ENCODE measurements at regions not wholly inside any gene's neighbourhood (a gene's known extent, or its start where the extent isn't known, plus 50 kb on each side); places are given as distances from the start of the nearest gene placed in this dataset.

DNA sequence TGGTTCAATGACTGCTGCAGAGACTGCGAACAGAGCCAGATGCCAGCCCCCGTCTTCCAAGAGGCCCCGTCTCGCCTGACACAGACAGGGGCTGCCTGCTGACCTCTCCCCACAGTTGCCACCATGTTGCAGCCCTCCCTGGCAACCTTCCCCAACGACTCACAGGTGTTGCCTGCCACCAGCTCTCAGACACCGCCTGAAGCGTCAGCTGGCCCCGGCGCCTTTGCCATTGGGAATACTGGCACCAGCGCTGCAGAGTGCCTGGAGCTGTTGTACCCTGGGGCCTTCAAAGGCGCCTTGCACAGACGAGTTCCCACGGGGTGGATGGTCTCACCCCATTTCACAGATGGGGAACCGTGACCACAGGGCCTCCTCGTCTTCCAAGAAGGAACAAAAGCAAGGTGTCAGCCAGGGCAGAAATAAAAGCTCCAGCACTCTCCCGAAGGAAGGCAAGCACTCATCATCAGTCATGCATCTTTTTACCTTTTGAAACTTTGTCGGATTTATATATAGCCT lies 167.0 kb downstream of the ADSS2 start:
- Mint-ChIP-seq H3K9me3 (ENCODE audit: unreplicated experiment) (no peaks in the 10 kb centered on the region), H3K4me3 (ENCODE audit: unreplicated experiment) (no peak overlapping the region), H3K27ac (ENCODE audit: unreplicated experiment) (no peak overlapping the region), H3K36me3 (ENCODE audit: low read depth, unreplicated experiment) (no peaks in the 10 kb centered on the region), H3K4me1 (ENCODE audit: unreplicated experiment) (no peaks in the 10 kb centered on the region), H3K27me3 (ENCODE audit: unreplicated experiment) (peaks cover 6% of the 10 kb centered on the region)
- DNase-seq (ENCODE audit: low spot score): no peak
- TF ChIP-seq, protein P1, sequence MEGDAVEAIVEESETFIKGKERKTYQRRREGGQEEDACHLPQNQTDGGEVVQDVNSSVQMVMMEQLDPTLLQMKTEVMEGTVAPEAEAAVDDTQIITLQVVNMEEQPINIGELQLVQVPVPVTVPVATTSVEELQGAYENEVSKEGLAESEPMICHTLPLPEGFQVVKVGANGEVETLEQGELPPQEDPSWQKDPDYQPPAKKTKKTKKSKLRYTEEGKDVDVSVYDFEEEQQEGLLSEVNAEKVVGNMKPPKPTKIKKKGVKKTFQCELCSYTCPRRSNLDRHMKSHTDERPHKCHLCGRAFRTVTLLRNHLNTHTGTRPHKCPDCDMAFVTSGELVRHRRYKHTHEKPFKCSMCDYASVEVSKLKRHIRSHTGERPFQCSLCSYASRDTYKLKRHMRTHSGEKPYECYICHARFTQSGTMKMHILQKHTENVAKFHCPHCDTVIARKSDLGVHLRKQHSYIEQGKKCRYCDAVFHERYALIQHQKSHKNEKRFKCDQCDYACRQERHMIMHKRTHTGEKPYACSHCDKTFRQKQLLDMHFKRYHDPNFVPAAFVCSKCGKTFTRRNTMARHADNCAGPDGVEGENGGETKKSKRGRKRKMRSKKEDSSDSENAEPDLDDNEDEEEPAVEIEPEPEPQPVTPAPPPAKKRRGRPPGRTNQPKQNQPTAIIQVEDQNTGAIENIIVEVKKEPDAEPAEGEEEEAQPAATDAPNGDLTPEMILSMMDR (IDR thresholded peaks at IDR 0.05; ENCODE audit: unreplicated experiment): no peak

DNA sequence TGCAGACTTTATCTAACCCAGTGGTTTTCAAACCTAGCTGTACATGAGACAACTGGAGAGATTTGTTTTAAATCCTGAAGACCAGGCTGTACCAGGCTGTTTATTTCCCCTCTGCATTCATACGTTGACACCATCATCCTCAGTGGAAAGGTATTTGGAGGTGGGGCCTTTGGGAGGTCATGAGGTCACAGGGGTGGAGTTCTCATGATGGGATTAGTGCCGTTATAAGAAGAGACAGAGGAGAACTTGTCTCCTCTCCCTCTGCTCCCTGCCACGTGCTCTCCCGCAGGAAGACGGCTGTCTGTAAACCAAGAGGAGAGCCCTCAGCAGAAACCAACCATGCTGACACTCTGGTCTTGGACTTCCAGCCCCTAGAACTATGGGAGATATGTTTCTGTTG lies 165.4 kb downstream of the ADSS2 start:
- peaks cover 4% of the 10 kb centered on the region for H3K27me3 Mint-ChIP-seq (ENCODE audit: unreplicated experiment)

GRCh38 chr1:244287726-244288125 lies 164.0 kb downstream of the ADSS2 start:
- TF ChIP-seq, protein P1 (IDR thresholded peaks at IDR 0.05; ENCODE audit: unreplicated experiment): no peak
- no peak overlapping the region for H3K4me3 Mint-ChIP-seq (ENCODE audit: unreplicated experiment)
- no peaks in the 10 kb centered on the region for H3K4me1 Mint-ChIP-seq (ENCODE audit: unreplicated experiment)
- no peaks in the 10 kb centered on the region for H3K36me3 Mint-ChIP-seq (ENCODE audit: low read depth, unreplicated experiment)
- no peak overlapping the region for H3K27ac Mint-ChIP-seq (ENCODE audit: unreplicated experiment)
- DNase-seq (ENCODE audit: low spot score): no peak
- H3K27me3 Mint-ChIP-seq (ENCODE audit: unreplicated experiment): peaks cover 5% of the 10 kb centered on the region
- H3K9me3 Mint-ChIP-seq (ENCODE audit: unreplicated experiment): no peaks in the 10 kb centered on the region

More for the DNA sequence above, 165.4 kb downstream of the ADSS2 start:
- no peaks in the 10 kb centered on the region for H3K36me3 Mint-ChIP-seq (ENCODE audit: low read depth, unreplicated experiment)
- no peak for DNase-seq (ENCODE audit: low spot score)
- H3K4me1 Mint-ChIP-seq (ENCODE audit: unreplicated experiment): no peaks in the 10 kb centered on the region
- TF ChIP-seq, protein P1 (IDR thresholded peaks at IDR 0.05; ENCODE audit: unreplicated experiment): no peak
- no peak overlapping the region for H3K4me3 Mint-ChIP-seq (ENCODE audit: unreplicated experiment)
- no peak overlapping the region for H3K27ac Mint-ChIP-seq (ENCODE audit: unreplicated experiment)
- no peaks in the 10 kb centered on the region for H3K9me3 Mint-ChIP-seq (ENCODE audit: unreplicated experiment)

- DNase-seq (ENCODE audit: low spot score): no peak
- Mint-ChIP-seq H3K9me3 (ENCODE audit: unreplicated experiment) (no peaks in the 10 kb centered on the region), H3K4me3 (ENCODE audit: unreplicated experiment) (no peak overlapping the region), H3K4me1 (ENCODE audit: unreplicated experiment) (no peaks in the 10 kb centered on the region), H3K27ac (ENCODE audit: unreplicated experiment) (no peak overlapping the region), H3K27me3 (ENCODE audit: unreplicated experiment) (peaks cover 5% of the 10 kb centered on the region), H3K36me3 (ENCODE audit: low read depth, unreplicated experiment) (no peaks in the 10 kb centered on the region)
- TF ChIP-seq, protein P1 (IDR thresholded peaks at IDR 0.05; ENCODE audit: unreplicated experiment): no peak
Measured at GRCh38 chr1:244288663-244289062, 163.0 kb downstream of the ADSS2 start.

DNA sequence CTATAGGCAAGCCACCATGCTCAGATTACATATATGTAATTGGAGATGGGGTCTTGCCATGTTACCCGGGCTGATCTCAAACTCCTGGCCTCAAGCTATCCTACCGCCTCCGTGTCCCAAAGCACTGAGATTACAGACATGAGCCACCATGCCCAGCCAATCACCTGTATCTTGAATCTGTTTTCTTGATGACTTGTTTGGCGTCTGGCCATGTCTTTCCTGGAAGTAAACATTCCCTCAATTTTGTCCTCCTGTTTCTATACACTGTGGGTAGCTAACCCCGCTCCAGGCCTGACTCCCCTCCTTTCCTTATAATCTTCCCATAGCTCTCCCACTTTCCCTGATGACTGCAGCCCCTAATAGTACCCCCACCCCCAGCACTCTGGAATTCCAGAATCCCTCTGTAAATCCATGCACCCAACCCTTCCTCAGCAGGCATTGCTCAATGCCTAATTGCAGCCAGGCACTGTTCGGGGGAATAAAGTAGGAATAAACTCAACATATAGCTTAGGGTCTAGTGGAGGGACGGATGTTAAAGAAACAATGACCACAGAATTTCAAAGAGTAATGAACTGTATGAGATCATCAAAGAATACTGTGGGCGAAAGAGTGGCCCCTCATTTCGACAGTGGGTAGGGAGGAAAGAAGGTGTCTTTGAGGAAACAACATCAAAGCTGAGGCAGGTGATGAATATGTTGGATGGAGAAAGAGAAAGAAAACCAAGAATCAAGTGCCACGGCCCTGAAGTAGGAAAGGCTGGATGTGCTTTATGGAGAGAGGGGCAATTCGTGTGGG lies 161.5 kb downstream of the ADSS2 start:
- no peak for DNase-seq (ENCODE audit: low spot score)
- Mint-ChIP-seq H3K4me1 (ENCODE audit: unreplicated experiment) (no peaks in the 10 kb centered on the region), H3K36me3 (ENCODE audit: low read depth, unreplicated experiment) (no peaks in the 10 kb centered on the region), H3K27me3 (ENCODE audit: unreplicated experiment) (peaks cover 1% of the 10 kb centered on the region), H3K9me3 (ENCODE audit: unreplicated experiment) (no peaks in the 10 kb centered on the region), H3K4me3 (ENCODE audit: unreplicated experiment) (no peak overlapping the region), H3K27ac (ENCODE audit: unreplicated experiment) (no peak overlapping the region)
- TF ChIP-seq, protein P1 (IDR thresholded peaks at IDR 0.05; ENCODE audit: unreplicated experiment): no peak

All from endothelial cell (in vitro differentiated cells).